ENCODE measurements at regions not wholly inside any gene's neighbourhood (a gene's known extent, or its start where the extent isn't known, plus 50 kb on each side); places are given as distances from the start of the nearest gene placed in this dataset.
"Not testable (repeated sequence)": the region's sequence is repeated elsewhere in the genome, so short reads cannot be mapped to it uniquely, and the experiment has no call there.

DNA sequence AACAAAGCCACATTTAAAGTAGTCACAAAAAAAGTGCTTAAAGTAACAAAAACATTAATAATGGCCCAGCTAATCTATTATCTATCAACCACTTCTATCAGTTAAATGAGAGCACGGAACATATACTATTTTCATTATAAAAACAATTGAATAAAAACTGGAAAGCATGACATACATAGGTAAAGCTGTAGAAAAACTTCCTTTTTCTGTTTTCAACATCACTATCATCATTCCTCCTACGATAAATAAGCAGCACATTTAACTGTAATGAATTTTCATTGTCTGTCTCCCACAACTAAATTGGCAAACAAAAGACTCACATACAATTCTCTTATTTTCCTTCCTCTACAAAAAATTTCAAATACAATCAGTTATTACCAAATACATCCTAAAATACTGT, 96.4 kb upstream of the DPH5 start:
- no peak overlapping the region for H3K4me3 ChIP-seq (replicated peaks in 1 of 2; ENCODE audit: low read depth in 2 of 2, low read length in 2 of 2)
- DNase-seq (ENCODE audit: low read depth in 2 of 2) = no peak
- TF ChIP-seq, protein P1, sequence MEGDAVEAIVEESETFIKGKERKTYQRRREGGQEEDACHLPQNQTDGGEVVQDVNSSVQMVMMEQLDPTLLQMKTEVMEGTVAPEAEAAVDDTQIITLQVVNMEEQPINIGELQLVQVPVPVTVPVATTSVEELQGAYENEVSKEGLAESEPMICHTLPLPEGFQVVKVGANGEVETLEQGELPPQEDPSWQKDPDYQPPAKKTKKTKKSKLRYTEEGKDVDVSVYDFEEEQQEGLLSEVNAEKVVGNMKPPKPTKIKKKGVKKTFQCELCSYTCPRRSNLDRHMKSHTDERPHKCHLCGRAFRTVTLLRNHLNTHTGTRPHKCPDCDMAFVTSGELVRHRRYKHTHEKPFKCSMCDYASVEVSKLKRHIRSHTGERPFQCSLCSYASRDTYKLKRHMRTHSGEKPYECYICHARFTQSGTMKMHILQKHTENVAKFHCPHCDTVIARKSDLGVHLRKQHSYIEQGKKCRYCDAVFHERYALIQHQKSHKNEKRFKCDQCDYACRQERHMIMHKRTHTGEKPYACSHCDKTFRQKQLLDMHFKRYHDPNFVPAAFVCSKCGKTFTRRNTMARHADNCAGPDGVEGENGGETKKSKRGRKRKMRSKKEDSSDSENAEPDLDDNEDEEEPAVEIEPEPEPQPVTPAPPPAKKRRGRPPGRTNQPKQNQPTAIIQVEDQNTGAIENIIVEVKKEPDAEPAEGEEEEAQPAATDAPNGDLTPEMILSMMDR (IDR thresholded peaks at IDR 0.05; ENCODE audit: low read depth, low read length) = no peak

DNA sequence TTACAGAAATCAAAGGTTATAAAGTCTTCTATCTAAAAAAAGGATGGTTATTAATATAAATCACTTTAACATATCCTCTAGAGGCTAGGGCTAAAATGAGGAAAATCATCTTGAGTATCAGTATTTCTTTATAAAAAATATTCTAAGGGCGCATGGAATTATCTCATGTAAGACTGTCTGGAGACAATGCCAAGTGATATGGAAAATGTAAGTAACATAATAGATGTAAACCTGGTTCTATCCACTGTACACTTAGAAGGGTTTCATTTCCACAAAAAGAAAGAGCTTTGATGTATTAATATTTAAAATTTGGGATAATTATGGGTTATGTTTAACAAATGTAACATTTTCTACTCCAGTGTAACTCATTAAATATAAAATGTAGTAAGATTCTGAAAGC, 95.9 kb upstream of the DPH5 start:
- H3K4me3 ChIP-seq (replicated peaks in 1 of 2; ENCODE audit: low read depth in 2 of 2, low read length in 2 of 2) = no peak overlapping the region
- TF ChIP-seq, protein P1 (IDR thresholded peaks at IDR 0.05; ENCODE audit: low read depth, low read length) = no peak
- DNase-seq (ENCODE audit: low read depth in 2 of 2) = no peak

DNA sequence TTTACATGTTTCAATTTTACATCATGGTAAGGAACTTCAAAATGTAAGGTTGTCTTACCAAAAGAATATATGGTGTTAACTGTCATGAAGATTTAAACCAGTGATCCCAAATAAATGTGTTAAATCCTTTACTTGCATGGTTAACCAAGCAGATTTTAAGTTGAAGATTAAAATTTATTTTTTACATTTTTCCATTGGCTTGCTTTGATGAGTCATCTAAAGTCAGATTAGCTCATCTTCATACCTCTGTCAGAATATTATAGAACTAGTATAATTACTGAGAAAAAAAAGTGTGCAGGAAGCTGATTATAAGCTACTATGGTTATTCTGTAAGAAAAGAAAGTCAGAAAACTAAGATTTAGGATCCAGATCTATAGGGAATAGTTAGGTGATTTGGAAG, 95.3 kb upstream of the DPH5 start:
- no peak for DNase-seq (ENCODE audit: low read depth in 2 of 2)
- H3K4me3 ChIP-seq (replicated peaks in 1 of 2; ENCODE audit: low read depth in 2 of 2, low read length in 2 of 2) = no peak overlapping the region
- TF ChIP-seq, protein P1 (IDR thresholded peaks at IDR 0.05; ENCODE audit: low read depth, low read length) = no peak

DNA sequence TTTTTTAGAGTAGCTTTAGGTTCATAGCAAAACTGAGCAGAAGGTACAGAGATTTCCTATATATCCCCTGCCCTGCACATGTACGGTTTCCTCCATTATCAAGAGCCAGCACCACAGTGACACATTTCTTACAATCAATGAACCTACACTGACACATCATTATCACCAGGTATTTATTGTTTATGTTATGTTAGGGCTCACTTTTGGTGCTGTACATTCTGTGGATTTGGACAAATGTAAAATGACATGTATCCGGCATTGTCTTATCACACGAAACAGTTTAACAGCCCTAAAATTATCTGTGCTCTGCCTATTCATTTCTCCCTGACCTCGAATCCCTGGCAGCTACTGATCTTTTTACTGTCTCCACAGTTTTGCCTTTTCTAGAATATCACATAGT, 93.7 kb upstream of the DPH5 start:
- no peak for DNase-seq (ENCODE audit: low read depth in 2 of 2)
- TF ChIP-seq, protein P1 (IDR thresholded peaks at IDR 0.05; ENCODE audit: low read depth, low read length) = no peak
- no peak overlapping the region for H3K4me3 ChIP-seq (replicated peaks in 1 of 2; ENCODE audit: low read depth in 2 of 2, low read length in 2 of 2)

DNA sequence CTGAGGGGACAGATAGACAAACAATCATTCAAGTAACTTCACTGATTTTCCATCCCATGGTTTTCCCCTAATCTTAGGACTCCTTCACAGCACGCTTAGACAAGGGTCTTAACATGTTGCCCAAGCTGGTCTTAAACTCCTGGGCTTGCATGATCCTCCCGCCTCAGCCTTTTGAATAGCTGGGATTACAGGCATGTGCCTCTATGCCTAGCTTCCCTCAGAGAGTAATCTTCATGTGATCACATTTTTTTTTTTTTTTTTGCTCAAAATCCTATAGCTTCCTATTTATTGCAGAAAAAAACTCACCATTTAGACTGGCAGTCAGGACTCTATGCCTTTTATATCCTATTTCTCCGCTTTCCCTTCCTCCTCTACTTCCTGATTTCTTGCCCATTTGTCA, 90.4 kb upstream of the DPH5 start:
- TF ChIP-seq, protein P1 (IDR thresholded peaks at IDR 0.05; ENCODE audit: low read depth, low read length) = no peak
- no peak overlapping the region for H3K4me3 ChIP-seq (replicated peaks in 1 of 2; ENCODE audit: low read depth in 2 of 2, low read length in 2 of 2)
- no peak for DNase-seq (ENCODE audit: low read depth in 2 of 2)

DNA sequence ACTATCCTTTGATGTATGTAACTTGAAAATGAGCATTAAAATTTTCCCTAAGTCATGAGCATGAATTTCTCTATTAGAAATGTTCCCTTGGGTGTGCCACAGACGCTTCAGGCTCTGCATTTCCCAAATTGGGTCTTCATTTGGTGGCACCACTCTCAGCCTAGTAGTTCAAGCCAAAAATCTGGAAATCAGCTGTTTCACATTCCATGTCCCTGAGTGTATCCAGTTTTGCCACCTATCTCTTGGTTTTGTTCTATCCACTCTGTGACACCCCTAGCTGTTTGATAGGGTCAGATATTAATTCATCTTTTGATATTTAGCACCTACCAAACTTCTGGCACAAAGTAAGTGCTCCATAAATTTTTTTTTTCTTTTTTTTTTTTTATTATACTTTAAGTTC, 89.5 kb upstream of the DPH5 start:
- H3K4me3 ChIP-seq (replicated peaks in 1 of 2; ENCODE audit: low read depth in 2 of 2, low read length in 2 of 2) = no peak overlapping the region
- TF ChIP-seq, protein P1 (IDR thresholded peaks at IDR 0.05; ENCODE audit: low read depth, low read length) = no peak
- no peak for DNase-seq (ENCODE audit: low read depth in 2 of 2)

DNA sequence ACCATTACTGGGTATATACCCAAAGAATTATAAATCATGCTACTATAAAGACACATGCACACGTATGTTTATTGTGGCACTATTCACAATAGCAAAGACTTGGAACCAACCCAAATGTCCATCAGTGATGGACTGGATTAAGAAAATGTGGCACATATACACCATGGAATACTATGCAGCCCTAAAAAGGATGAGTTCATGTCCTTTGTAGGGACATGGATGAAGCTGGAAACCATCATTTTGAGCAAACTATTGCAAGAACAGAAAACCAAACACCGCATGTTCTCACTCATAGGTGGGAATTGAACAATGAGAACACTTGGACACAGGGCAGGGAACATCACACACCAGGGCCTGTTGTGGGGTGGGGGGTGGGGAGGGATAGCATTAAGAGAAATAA, 88.5 kb upstream of the DPH5 start:
- DNase-seq (ENCODE audit: low read depth in 2 of 2); H3K4me3 ChIP-seq (replicated peaks in 1 of 2; ENCODE audit: low read depth in 2 of 2, low read length in 2 of 2): not testable (repeated sequence)
